ENCODE measurements at regions not wholly inside any gene's neighbourhood (a gene's known extent, or its start where the extent isn't known, plus 50 kb on each side); places are given as distances from the start of the nearest gene placed in this dataset.

GRCh38 chr6:56370561-56371211 lies 123.3 kb upstream of the COL21A1 start (continued):
- TF ChIP-seq ZNF660 (CRISPR knock-in tag; IDR thresholded peaks at IDR 0.05; ENCODE audit: borderline replicate concordance, low read depth) (no peak), MED13 (CRISPR knock-in tag; IDR thresholded peaks at IDR 0.05) (no peak), ZNF768 (CRISPR knock-in tag; IDR thresholded peaks at IDR 0.05) (no peak), ZMYM2 (CRISPR knock-in tag; IDR thresholded peaks at IDR 0.05) (0 out of 2 replicates have a peak, but pooled peaks have one; percentile 40), ZNF691 (CRISPR knock-in tag; IDR thresholded peaks at IDR 0.05; ENCODE audit: borderline replicate concordance, low read depth) (no peak), PHF21A (CRISPR knock-in tag; IDR thresholded peaks at IDR 0.05) (0 out of 2 replicates have a peak, but pooled peaks have one; percentile 22), NFIC (IDR thresholded peaks at IDR 0.05; ENCODE audit: low read length) (peak; percentile 76), THYN1 (CRISPR knock-in tag; IDR thresholded peaks at IDR 0.05; ENCODE audit: borderline replicate concordance, low read depth) (no peak), SOX13 (IDR thresholded peaks at IDR 0.05) (no peak), SOX13 (CRISPR knock-in tag; conservative IDR thresholded peaks at IDR 0.05 in 1 of 2, IDR thresholded peaks at IDR 0.05 in 1 of 2) (peak in 1 of 2 experiments; percentile 87; a peak in 2 of 4 replicates), ZNF704 (CRISPR knock-in tag; IDR thresholded peaks at IDR 0.05; ENCODE audit: borderline replicate concordance) (no peak), ZNF430 (CRISPR knock-in tag; IDR thresholded peaks at IDR 0.05) (0 out of 2 replicates have a peak, but pooled peaks have one; percentile 21), HDAC1 (CRISPR knock-in tag; IDR thresholded peaks at IDR 0.05) (0 out of 2 replicates have a peak, but pooled peaks have one; percentile 22), MAFK (conservative IDR thresholded peaks at IDR 0.05 in 1 of 2, IDR thresholded peaks at IDR 0.05 in 1 of 2; ENCODE audit: low read length in 2 of 2) (no peak), YEATS4 (CRISPR knock-in tag; IDR thresholded peaks at IDR 0.05; ENCODE audit: borderline replicate concordance) (0 out of 2 replicates have a peak, but pooled peaks have one; percentile 3), ZNF773 (CRISPR knock-in tag; IDR thresholded peaks at IDR 0.05; ENCODE audit: borderline replicate concordance) (no peak), ZNF883 (CRISPR knock-in tag; IDR thresholded peaks at IDR 0.05; ENCODE audit: not compliant biosample characterization) (no peak), ATF4 (CRISPR knock-in tag; IDR thresholded peaks at IDR 0.05) (peak in 1 of 2 experiments; percentile 73; a peak in 2 of 4 replicates), ZNF44 (CRISPR knock-in tag; IDR thresholded peaks at IDR 0.05) (no peak), CHD2 (IDR thresholded peaks at IDR 0.05; ENCODE audit: low read depth, low read length) (no peak), ZHX1 (CRISPR knock-in tag; IDR thresholded peaks at IDR 0.05; ENCODE audit: low read depth) (0 out of 2 replicates have a peak, but pooled peaks have one; percentile 5), CREB1 (IDR thresholded peaks at IDR 0.05) (no peak), CREB1 (CRISPR knock-in tag; IDR thresholded peaks at IDR 0.05) (peak; percentile 31), ZNF12 (CRISPR knock-in tag; IDR thresholded peaks at IDR 0.05) (no peak), SP2 (CRISPR knock-in tag; IDR thresholded peaks at IDR 0.05) (no peak)

Data from HepG2 (cell line).